K562 (cell line): ENCODE measurements at regions not wholly inside any gene's neighbourhood (a gene's known extent, or its start where the extent isn't known, plus 50 kb on each side); places are given as distances from the start of the nearest gene placed in this dataset.

Experiments
- ATAC-seq: fragments of 200-7000 bp; cut with Tn5 transposase; 3 replicates; pipeline ENCODE4 v1.9.1; 2020; ENCODE audit warnings: moderate library complexity
- BruUV-seq: library from RNA; stranded (reverse); fragments of 400-500 nt; replicated peaks from 2 replicates; lab custom pipeline; 2021; lab: Mats Ljungman, UMichigan
- CTCF ChIA-PET: fragments of 300-600 bp; formaldehyde crosslinking; extraction: SDS; loops from one replicate; lab custom pipeline; 2021; ENCODE audit warnings: low intra/inter-chr PET ratio; lab: Yijun Ruan, JAX
- POLR2A ChIA-PET: fragments of 300-600, 350-650 bp; sonication (Branson Sonifier 250); formaldehyde crosslinking; extraction: SDS; loops from one replicate; lab custom pipeline; 2021; ENCODE audit warnings: antibody characterized with exemption, inconsistent platforms; lab: Yijun Ruan, JAX
- DNase-seq, 4 experiments: peaks; one replicate each; pipeline versions ENCODE4 v3.0.0 to v3.0.0-alpha.2; 2011 to 2018; ENCODE audit warnings: low spot score in 3 of 4, mixed read lengths in 3 of 4; ENCODE audit errors: extremely low read depth in 1 of 4
- FAIRE-seq: peaks from 2 replicates; lab custom pipeline; 2011; peaks lifted over from hg19 to GRCh38; lab: Jason Lieb, UNC
- H2AFZ ChIP-seq: 2 replicates; pipeline ENCODE4 v1.6.0; 2011; ENCODE audit warnings: low read depth, low read length, control low read depth, inconsistent platforms
- H3K27ac ChIP-seq: fragments of 200-600 bp; 3 replicates; pipeline ENCODE4 v1.8.0; 2011; ENCODE audit warnings: low read depth, mild to moderate bottlenecking, control low read depth, inconsistent platforms, low read length, moderate library complexity, mixed read lengths; ENCODE audit errors: extremely low read depth
- H3K27me3 ChIP-seq, 2 experiments: fragments of 300-600 bp in 1 of 2; 2 replicates in 1 of 2; 3 replicates in 1 of 2; pipeline versions ENCODE4 v1.6.0 to v1.8.0; 2011; ENCODE audit warnings: inconsistent platforms in 2 of 2, low read length in 2 of 2, mild to moderate bottlenecking in 1 of 2, mixed read lengths in 1 of 2, moderate library complexity in 1 of 2; ENCODE audit not compliant: control insufficient read depth in 2 of 2, insufficient read depth in 2 of 2
- H3K36me3 ChIP-seq: fragments of 300-600 bp; 3 replicates; pipeline ENCODE4 v1.8.0; 2011; ENCODE audit warnings: mild to moderate bottlenecking, low read length, inconsistent platforms; ENCODE audit not compliant: control insufficient read depth, insufficient read depth
- H3K4me1 ChIP-seq, 2 experiments: fragments of 200-600 bp in 1 of 2; replicated peaks in 1 of 2; 2 replicates in 1 of 2; 3 replicates in 1 of 2; pipeline versions ENCODE4 v1.5.1 to v1.8.0; 2011; ENCODE audit warnings: inconsistent platforms in 2 of 2, low read length in 2 of 2, mild to moderate bottlenecking in 1 of 2, mixed read lengths in 1 of 2, moderate library complexity in 1 of 2; ENCODE audit not compliant: control insufficient read depth in 2 of 2, insufficient read depth in 2 of 2
- H3K4me2 ChIP-seq: 2 replicates; pipeline ENCODE4 v1.6.1; 2011; ENCODE audit warnings: low read length, control low read depth, inconsistent platforms, mixed read lengths; ENCODE audit not compliant: insufficient read depth
- H3K4me3 ChIP-seq: fragments of 200-600 bp; sonication (generic), shearing (Covaris generic); 2 replicates; pipeline ENCODE4 v1.5.1; 2016; ENCODE audit warnings: control low read depth, inconsistent platforms
- H3K79me2 ChIP-seq: fragments of 200-600 bp; 3 replicates; pipeline ENCODE4 v1.8.0; 2011; ENCODE audit warnings: low read length, inconsistent platforms; ENCODE audit not compliant: control insufficient read depth, insufficient read depth
- H3K9ac ChIP-seq, 2 experiments: 2 replicates each; pipeline versions ENCODE4 v1.6.0 to v1.6.1; 2011; ENCODE audit warnings: low read depth in 2 of 2, low read length in 2 of 2, control low read depth in 1 of 2, inconsistent platforms in 1 of 2, mild to moderate bottlenecking in 1 of 2, mixed read lengths in 1 of 2; ENCODE audit not compliant: insufficient read depth in 1 of 2
- H3K9me1 ChIP-seq: one replicate; pipeline ENCODE4 v1.6.0; 2011; ENCODE audit warnings: inconsistent platforms, mild to moderate bottlenecking, low read length, moderate library complexity; ENCODE audit not compliant: control insufficient read depth, insufficient read depth
- H3K9me3 ChIP-seq: replicated peaks from 2 replicates; pipeline ENCODE4 v1.5.1; 2011; ENCODE audit warnings: low read depth, low read length, inconsistent platforms; ENCODE audit not compliant: control insufficient read depth, insufficient read depth
- H4K20me1 ChIP-seq: replicated peaks from 2 replicates; pipeline ENCODE4 v1.6.1; 2011; ENCODE audit warnings: low read length, inconsistent platforms, mixed read lengths; ENCODE audit not compliant: control insufficient read depth, insufficient read depth
- CHD1 ChIP-seq: fragments of 200-600 bp; sonication (generic); IDR thresholded peaks from one replicate; pipeline ENCODE4 v1.6.1; 2012; ENCODE audit warnings: mild to moderate bottlenecking, moderate library complexity, low read length, inconsistent platforms
- CXXC5 ChIP-seq: fragments of 250-450 bp; sonication (Bioruptor Pico); IDR thresholded peaks from 2 replicates; pipeline ENCODE4 v1.8.0; 2022; ENCODE audit warnings: inconsistent platforms, mild to moderate bottlenecking, moderate library complexity
- JUND ChIP-seq, 2 experiments: IDR thresholded peaks; 2 replicates in 1 of 2; 3 replicates in 1 of 2; pipeline ENCODE4 v1.6.1; 2011; ENCODE audit warnings: borderline replicate concordance in 2 of 2, low read depth in 2 of 2, low read length in 2 of 2, improper control_type of control experiment in 1 of 2, missing biosample characterization in 1 of 2, missing genetic modification characterization in 1 of 2, missing genetic modification reagents in 1 of 2
- KDM2B ChIP-seq: fragments of 250-450 bp; sonication (Bioruptor Pico); IDR thresholded peaks from 2 replicates; pipeline ENCODE4 v1.8.0; 2021; ENCODE audit warnings: mild to moderate bottlenecking, moderate library complexity
- MAZ ChIP-seq, 2 experiments: fragments of 450-650 bp in 1 of 2; sonication (generic) in 1 of 2; formaldehyde crosslinking; IDR thresholded peaks in 1 of 2; conservative IDR thresholded peaks in 1 of 2; 2 replicates each; pipeline versions ENCODE4 v1.4.0 to v1.5.0; 2020; ENCODE audit warnings: mild to moderate bottlenecking in 1 of 2, missing genetic modification reagents in 1 of 2
- NFIX ChIP-seq: fragments of 250-450 bp; sonication (Bioruptor Pico); IDR thresholded peaks from 2 replicates; pipeline ENCODE4 v1.4.0; 2020; ENCODE audit warnings: low read depth, mild to moderate bottlenecking, moderate library complexity
- NFYB ChIP-seq: IDR thresholded peaks from 2 replicates; pipeline ENCODE4 v1.6.1; 2011; ENCODE audit warnings: mild to moderate bottlenecking, moderate library complexity; ENCODE audit not compliant: insufficient read length; ENCODE audit errors: extremely low read depth
- RBBP5 ChIP-seq: fragments of 200-600 bp; sonication (generic); IDR thresholded peaks from 2 replicates; pipeline ENCODE4 v1.6.1; 2012; ENCODE audit warnings: borderline replicate concordance, mild to moderate bottlenecking, low read length, control low read depth, inconsistent platforms; ENCODE audit not compliant: insufficient read depth, poor library complexity, severe bottlenecking
- TCF7 ChIP-seq: sonication (generic); IDR thresholded peaks from 2 replicates; pipeline ENCODE4 v1.6.1; 2016; ENCODE audit warnings: antibody characterized with exemption, borderline replicate concordance
- YBX1 ChIP-seq: fragments of 450-650 bp; IDR thresholded peaks from 2 replicates; pipeline ENCODE4 v1.7.1; 2016; ENCODE audit warnings: mild to moderate bottlenecking
- ZNF143 ChIP-seq: sonication (generic); formaldehyde crosslinking; IDR thresholded peaks from 2 replicates; pipeline ENCODE4 v1.9.0; 2022; ENCODE audit warnings: mild to moderate bottlenecking, missing genetic modification reagents
- ZNF316 ChIP-seq: fragments of 450-650 bp; IDR thresholded peaks from 2 replicates; pipeline ENCODE4 v1.6.1; 2016
- WGBS: fragments of 100-300 bp; shearing (Covaris generic); methylation state at CpG from one replicate; pipeline ENCODE4 v1.1.6; 2016; ENCODE audit warnings: low coverage, mixed read lengths; ENCODE audit not compliant: insufficient coverage; ENCODE audit errors: missing lambda C conversion rate; 5-methylcytosine and 5-hydroxymethylcytosine counted together
- in situ Hi-C: fragments of 300-500 bp; cut with MboI; formaldehyde crosslinking; loops from 4 replicates; pipeline ENCODE4 v1.15.0; 2018; ENCODE audit warnings: inconsistent platforms, mixed read lengths
- intact Hi-C: fragments of 100-400 bp; cut with micrococcal nuclease; formaldehyde crosslinking; loops from 2 replicates; pipeline ENCODE4 v1.14.2; 2022

DNA sequence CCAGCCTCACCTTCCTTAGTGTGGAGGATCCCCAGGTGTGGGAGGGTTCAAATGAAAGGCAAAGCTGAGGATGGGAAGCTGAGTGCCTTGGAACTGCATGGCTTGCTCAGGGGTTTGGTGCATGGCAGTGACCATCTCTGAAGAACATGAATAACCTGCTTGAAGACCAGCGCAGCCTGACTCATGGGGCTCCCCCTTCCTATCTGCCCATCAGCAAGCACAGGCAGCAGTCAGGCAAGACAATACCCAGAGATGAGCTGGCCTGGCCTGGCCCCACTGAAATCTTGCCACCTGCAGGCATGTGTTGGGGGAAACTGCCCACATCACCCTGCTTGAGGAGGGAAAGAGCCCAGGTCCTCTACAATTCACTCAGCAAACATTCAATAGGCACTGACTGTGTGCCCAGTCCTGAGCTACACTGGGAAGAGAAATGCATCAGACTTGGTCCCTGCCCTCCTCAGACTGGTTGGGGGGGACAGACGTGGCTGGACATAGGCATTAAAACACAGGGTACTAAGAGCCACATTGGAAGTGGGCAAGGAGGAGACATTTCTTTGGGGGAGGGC lies 105.0 kb upstream of the ALDH1B1 start (continued):
- TF ChIP-seq JUND (IDR thresholded peaks at IDR 0.05; ENCODE audit: borderline replicate concordance, low read depth, low read length) = no peak
- no peak for TF ChIP-seq JUND (tag; IDR thresholded peaks at IDR 0.05; ENCODE audit: borderline replicate concordance, low read depth, low read length)
- TF ChIP-seq ZNF143 (CRISPR knock-in tag) = no peak

DNA sequence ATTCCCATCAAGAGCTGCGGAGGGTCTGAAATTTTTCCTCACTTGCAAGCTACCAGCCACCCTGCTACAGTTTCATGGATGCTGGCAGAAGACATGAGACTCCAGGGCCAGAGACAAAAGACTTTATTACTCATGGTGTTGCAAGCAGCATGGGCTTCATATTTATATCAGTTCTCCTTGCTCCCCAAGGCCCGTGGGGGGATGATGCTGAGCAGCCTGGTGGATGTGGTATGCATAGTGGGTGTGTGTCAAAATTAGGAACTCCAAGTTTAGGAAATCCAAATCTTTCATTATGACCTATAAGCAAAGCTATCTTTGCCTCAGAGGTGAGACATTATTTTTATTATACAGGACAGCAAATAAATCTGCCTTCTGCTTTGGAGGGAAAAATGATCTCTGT lies 105.7 kb upstream of the ALDH1B1 start:
- no peak for ATAC-seq

More for the DNA sequence above, 105.7 kb upstream of the ALDH1B1 start:
- ChIA-PET CTCF (no interaction called here), POLR2A (interaction anchor here (0.9 to 1.2 kb wide), 2 partner anchors 10 to 12 kb away, joined by 3 read pairs; no protein-coding TSS in a partner anchor)
- no peaks in the 10 kb centered on the region for H3K79me2 ChIP-seq
- no peak for TF ChIP-seq ZNF316
- no peak for TF ChIP-seq TCF7
- TF ChIP-seq NFYB = no peak
- no peak for TF ChIP-seq CXXC5
- TF ChIP-seq RBBP5 = no peak
- TF ChIP-seq MAZ (CRISPR knock-in tag; conservative IDR thresholded peaks at IDR 0.05 in 1 of 2, IDR thresholded peaks at IDR 0.05 in 1 of 2) = no peak
- TF ChIP-seq NFIX (CRISPR knock-in tag) = no peak
- no peak for TF ChIP-seq CHD1
- TF ChIP-seq YBX1 = no peak
- TF ChIP-seq KDM2B (CRISPR knock-in tag) = no peak
- in situ Hi-C loops (no loop called here), intact Hi-C loops (no loop called here)
- H2AFZ ChIP-seq = no peak overlapping the region
- FAIRE-seq = no peak
- H3K9me1 ChIP-seq = no peaks in the 10 kb centered on the region
- no peaks in the 10 kb centered on the region; the same call in 1 of the 2 replicates for H4K20me1 ChIP-seq
- H3K4me2 ChIP-seq = no peak overlapping the region
- no peaks in the 10 kb centered on the region for H3K36me3 ChIP-seq
- BruUV-seq = no TSS peak
- no peak overlapping the region for H3K27ac ChIP-seq
- no peaks in the 10 kb centered on the region for H3K9me3 ChIP-seq
- H3K9ac ChIP-seq = no peak overlapping the region
- no peaks in the 10 kb centered on the region for H3K4me1 ChIP-seq
- WGBS = 2% methylated on average over 2 of the region's 2 CpGs
- DNase-seq = no peak
- no peak overlapping the region for H3K4me3 ChIP-seq
- H3K27me3 ChIP-seq = peaks cover 8 to 26% of the 10 kb centered on the region in 2 experiments; a peak in 3 of 5 replicates
